ENCODE measurements at regions not wholly inside any gene's neighbourhood (a gene's known extent, or its start where the extent isn't known, plus 50 kb on each side); places are given as distances from the start of the nearest gene placed in this dataset.

DNA sequence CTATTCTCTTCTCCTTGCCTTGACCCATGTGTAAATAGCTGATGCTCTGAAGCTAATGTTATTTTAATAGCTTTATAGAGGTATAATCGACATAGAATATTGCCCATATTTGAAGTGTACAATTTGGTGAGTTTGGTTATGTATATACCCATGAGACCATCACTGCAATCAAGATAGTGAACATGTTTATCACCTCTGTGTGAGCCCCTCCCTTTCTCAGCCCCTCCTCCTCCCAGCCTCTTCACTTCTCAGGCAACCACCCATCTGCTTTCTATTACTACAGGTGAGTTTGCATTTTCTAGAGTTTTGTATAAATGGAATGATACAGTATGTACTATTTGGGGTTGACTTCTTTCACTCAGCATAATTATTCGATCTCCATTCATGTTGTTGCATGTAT is 181.1 kb downstream of the INO80D start:
- TF ChIP-seq, protein P1, sequence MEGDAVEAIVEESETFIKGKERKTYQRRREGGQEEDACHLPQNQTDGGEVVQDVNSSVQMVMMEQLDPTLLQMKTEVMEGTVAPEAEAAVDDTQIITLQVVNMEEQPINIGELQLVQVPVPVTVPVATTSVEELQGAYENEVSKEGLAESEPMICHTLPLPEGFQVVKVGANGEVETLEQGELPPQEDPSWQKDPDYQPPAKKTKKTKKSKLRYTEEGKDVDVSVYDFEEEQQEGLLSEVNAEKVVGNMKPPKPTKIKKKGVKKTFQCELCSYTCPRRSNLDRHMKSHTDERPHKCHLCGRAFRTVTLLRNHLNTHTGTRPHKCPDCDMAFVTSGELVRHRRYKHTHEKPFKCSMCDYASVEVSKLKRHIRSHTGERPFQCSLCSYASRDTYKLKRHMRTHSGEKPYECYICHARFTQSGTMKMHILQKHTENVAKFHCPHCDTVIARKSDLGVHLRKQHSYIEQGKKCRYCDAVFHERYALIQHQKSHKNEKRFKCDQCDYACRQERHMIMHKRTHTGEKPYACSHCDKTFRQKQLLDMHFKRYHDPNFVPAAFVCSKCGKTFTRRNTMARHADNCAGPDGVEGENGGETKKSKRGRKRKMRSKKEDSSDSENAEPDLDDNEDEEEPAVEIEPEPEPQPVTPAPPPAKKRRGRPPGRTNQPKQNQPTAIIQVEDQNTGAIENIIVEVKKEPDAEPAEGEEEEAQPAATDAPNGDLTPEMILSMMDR (IDR thresholded peaks at IDR 0.05): no peak
- TF ChIP-seq EP300 (IDR thresholded peaks at IDR 0.05): no peak
- no peak for TF ChIP-seq POLR2AphosphoS5 (IDR thresholded peaks at IDR 0.05)

All from sigmoid colon (tissue), 4 donors.